GM21717 (cell line): ENCODE measurements at regions not wholly inside any gene's neighbourhood (a gene's known extent, or its start where the extent isn't known, plus 50 kb on each side); places are given as distances from the start of the nearest gene placed in this dataset.

Experiments used
- ATAC-seq: cut with Tn5 transposase; IDR thresholded peaks from one replicate; pipeline ENCODE4 v1.9.1; 2021; ENCODE audit warnings: mild to moderate bottlenecking, moderate library complexity; ENCODE audit not compliant: unreplicated experiment

DNA sequence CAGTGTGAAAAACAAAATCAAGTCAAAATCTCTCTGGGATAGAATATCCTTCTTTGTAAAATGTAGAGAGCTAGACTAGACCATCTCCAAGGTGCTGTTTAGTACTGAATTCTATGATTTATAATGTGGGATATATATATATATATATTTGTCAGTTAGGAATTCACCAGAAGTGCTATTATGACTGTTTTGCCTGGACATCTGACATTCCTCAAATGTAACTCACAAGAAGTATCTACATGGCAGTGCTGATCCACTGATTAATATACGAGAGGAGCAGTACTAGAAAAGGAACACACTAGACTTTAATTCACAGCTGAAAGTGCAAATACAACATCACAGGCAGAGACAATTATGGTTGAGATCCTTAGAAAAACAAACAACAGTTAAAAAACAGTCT lies 208.9 kb downstream of the GBA3 start:
- no peak for ATAC-seq

DNA sequence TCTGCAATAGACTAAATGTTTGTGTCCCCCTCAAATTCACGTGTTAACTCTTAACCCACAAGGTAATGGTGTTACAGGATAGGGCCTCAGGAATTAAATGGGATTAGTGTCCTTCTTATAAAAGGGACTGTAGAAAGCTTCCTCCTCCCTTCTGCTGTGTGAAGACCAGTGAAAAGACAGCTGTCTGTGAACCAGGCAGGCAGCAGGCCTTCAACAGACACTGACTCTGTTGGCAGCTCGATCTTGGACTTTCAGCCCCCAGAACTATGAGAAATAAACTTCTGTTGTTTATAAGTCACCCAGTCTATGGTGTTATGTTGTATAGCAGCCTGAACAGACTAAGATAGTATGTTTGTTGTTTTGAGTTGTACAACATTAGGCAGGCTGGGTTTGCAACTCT lies 208.1 kb downstream of the GBA3 start:
- ATAC-seq = no peak

DNA sequence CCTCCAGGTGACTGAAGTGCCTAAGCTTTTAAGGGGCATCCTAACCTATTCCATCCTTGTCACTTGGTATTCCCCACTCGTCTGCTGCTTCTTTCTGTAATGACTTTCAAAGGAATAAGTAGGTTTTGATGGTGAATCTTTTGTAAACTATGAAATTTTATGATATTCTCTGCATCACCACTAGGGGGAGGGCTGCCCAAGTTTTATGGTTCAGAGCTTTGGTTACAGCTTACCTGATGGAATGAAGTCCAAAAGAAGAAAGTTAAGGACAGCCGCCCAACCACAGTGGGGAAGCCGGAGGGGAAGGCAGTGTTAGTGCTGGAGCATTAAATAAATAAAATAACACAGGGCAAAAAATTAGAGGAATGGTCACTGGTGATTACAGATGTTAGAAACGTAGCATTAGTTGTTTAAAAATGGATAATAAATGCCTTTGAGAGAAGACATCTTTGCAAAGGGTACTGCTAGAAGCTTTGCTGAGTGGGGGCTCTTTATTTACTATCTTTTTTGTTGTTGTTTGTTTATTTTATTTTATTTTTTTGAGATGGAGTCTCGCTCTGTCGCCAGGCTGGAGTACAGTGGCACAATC lies 204.9 kb downstream of the GBA3 start:
- no peak for ATAC-seq

DNA sequence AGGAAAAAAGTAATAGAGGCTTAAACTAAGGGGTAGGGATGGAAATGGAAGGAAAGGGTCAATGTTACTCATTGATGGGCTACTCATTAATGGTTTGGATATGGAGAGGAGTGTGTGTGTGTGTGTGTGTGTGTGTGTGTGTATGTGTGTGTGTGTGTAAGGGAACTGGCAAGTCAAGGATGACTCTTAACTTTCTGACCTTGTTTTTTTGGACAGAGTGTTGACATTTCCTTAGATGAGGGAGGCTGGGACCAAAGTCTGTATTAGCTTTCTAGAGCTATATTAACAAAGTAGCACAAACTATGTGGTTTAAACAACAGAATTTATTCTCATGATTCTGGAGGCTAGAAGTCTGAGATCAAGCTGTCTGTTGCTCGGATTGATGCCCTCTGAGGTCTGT lies 202.7 kb downstream of the GBA3 start:
- ATAC-seq = no peak

DNA sequence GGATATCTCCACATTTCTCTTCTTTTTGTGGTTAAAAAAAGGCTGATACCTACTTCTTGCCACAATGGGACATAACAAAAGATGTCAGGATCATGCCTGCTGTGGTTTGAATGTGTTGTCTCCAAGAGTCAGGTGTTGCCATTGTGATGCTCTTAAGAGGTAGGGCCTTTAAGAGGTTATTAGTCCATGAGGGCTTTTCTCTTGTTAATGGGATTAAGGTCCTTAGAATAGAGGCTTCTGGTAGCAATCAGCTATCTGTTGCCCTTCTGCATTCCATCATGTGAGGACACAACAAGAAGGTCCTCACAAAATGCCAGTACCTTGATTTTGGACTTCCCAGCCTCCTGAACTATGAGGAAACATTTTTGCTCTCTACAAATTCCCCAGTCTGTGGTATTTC lies 191.4 kb downstream of the GBA3 start:
- ATAC-seq = no peak

DNA sequence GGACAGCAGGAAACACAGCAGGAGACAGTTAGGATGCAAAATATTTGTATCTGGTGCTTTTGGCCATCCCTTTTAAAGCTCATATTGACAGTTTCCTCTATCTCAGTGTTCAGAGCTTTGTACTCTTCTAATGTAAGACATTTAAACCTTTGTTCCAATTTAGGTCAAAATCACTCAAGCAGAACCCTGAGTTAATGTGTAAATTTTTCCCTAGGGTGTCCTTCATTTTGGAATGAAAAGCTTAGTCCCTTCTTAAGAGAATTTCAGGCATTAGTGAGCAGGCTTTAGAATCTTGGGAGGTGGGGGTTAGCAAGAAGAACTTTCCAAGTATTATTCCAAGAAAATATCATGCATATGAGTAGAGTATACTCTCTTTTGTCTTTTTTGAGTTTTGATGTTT lies 188.7 kb downstream of the GBA3 start:
- no peak for ATAC-seq

DNA sequence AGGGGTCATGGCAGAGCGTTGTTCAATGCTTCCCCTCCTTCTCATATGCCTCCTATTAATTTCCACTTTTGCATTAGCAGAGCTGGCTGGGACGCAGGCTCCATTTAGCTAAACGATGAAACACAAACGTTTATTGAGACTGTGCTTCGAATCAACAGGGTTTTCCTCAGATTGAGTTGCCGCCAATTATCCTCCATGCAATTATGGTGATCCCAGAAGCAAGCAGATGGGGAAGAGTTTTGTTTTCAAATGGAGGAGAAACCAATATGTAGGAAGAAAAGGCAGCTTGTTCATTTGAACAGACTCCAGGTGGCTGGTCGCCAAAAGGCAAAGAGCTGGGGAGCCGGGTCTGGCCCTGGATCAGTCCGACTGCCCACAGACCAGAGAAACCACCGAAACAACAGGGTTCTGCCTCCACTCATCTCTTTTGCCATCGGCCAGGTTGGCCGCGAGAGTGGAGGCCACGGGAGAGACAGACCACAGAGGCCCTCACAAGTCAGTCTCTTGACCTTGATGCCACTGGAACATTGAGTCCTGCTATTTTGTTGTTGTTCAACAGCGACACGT lies 184.8 kb downstream of the GBA3 start:
- no peak for ATAC-seq

DNA sequence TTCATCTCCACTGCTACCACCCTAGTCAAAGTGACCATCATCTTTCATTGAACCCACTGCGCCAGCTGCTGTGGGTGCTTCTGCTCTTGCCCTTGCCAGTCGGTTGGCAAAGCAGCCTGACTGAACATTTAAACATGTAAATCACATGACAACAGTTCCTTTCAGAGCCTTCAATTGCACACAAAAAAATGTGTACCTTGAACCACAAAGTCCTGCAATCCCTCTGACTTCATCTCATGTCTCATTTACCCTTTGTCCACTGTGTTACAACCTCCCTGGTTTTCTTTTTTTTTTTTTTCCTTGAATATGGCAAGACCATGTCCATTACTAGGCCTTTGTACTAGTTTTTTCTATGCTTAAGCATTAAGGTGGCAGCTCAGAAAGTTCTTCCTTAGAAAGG lies 183.5 kb downstream of the GBA3 start:
- ATAC-seq = no peak

DNA sequence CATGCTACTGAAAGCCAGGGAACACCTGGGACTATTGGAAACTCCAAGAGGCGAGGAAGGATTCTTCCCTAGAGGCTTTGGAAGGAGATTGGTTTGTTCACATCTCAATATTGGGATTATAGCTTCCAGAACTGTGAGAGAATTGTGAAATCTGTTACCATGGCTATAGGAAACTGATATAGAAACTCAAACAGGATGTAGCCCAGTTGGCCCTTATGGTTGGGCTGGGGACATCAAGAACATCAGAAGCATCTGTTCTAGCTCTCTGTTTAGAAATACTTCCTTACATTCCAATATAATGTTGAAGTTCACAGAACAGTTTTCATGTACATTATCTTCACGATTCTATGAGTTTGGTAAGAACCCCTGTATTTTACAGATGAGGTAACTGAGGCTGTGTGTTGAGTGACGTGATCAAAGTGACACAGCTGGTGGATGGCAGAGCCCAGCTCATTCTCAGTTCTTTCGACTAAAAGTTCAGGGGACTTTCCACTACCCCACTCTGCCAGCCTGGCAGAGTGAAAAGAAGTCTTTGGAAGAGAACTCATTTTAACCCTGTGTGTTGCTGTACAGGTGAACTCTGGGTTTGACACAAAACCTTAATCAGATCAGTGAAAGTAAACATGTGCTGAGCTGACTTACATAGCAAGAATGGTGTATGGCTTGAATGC lies 183.0 kb downstream of the GBA3 start:
- ATAC-seq = no peak

DNA sequence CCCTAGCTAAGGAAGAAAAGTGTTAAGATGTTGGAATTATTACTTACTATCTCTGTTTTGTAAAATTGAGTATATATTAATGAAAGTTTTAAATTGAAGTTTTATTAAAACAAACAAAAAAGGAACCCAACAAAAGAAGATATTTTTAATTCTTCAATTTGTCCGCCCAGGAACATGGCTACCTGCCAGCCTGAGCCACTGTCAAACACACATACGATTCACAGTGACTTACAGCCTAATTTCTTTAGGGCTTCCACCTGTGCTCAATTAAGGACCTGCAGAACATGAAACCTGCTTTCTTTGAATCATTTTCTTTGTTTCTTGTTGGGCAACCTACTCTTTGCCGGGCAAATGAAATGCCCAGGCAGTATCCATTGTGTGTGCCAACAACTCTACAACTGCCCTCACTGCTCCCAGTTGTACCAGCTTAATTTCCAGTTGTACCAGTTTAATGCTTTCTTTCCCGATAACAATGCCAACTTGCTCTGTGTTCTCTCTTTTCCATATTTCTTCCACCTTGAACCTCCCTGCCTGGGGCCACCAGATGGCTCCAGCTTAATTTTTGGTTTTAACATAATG lies 181.7 kb downstream of the GBA3 start:
- ATAC-seq = no peak

DNA sequence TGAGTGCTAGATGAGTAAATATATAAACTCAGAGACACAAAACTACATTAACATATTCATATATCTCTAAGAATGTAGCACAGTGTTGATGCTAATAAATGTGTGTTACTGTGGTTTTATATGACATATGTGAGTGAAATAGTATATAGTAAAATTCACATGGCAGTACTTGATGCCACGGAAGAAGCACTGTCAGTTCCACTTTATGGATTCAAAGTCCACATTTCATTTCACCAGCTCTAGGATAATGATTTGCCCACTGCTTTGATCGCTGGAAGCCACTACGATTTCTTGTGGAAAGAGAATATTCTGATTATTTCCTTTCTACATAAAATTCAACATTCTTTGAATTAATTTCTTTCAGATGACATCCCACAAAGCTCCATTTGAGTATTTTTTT lies 181.2 kb downstream of the GBA3 start:
- no peak for ATAC-seq

DNA sequence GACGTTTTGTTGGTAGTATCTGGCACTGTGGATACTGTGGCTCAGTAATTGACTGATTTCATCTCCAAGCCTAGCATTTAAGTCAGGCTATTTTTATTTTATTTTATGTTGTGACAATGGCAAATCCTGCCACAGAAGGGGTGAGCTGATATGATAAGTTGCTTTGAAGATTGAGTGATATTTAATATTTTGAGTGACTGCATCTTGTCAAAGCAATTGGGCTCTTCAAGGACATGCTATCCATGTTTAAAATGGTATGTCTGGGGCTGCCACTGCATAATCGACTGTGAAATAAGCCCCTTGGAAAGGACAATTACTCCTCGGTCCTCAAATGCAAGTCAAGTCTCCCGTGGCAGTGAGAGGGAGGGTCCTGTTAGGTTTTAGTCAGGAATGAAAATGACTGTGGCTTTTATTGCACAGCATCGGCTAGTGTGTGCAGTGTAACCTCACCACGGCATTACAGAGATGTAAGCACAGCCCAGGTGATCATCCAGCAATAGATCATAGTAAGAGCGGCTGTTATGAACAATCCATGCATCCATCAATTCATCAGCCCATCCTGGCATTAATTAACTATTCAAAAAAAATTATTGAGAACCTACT lies 178.2 kb downstream of the GBA3 start:
- ATAC-seq = no peak

DNA sequence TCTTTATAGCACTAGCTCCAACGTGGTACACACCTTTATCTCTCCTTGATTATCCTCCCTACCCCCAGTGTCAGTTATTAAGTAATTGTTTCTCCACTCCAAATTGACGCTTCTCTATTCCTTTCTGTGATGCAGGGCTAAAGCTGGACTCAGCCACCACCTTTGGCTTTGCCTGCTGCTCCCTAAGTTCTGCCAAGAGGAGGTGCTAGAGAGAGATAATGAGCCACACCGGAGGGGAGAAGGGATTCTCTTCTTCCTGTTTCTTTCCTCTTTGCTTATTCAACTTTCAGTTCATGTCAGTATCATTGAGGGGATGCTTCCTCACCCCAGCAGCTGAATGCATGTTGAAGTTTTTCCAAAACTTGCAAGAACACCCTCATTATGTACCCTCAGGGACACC lies 176.5 kb downstream of the GBA3 start:
- no peak for ATAC-seq
